Right lobe of liver (tissue), 4 donors: ENCODE measurements at regions not wholly inside any gene's neighbourhood (a gene's known extent, or its start where the extent isn't known, plus 50 kb on each side); places are given as distances from the start of the nearest gene placed in this dataset.

Experiments used
- POLR2A ChIP-seq: fragments of 450-650 bp; IDR thresholded peaks from one replicate; pipeline ENCODE4 v1.6.1; 2017; ENCODE audit warnings: antibody characterized with exemption, mild to moderate bottlenecking
- TF ChIP-seq, protein P1 (sequence below), 4 donors: fragments of 200-600 bp in 3 of 4; fragments of 450-650 bp in 1 of 4; IDR thresholded peaks; one replicate each; pipeline versions ENCODE4 v1.5.1 to v1.8.0; 2016 to 2022; ENCODE audit warnings: antibody characterized with exemption in 4 of 4, mild to moderate bottlenecking in 2 of 4
- donor health status: DM: no; HTN: no; CAD: no.
- donor health status: DM: no; HTN: no; CAD: no.
- donor health status: DM: no; HTN: yes; CAD: no.

DNA sequence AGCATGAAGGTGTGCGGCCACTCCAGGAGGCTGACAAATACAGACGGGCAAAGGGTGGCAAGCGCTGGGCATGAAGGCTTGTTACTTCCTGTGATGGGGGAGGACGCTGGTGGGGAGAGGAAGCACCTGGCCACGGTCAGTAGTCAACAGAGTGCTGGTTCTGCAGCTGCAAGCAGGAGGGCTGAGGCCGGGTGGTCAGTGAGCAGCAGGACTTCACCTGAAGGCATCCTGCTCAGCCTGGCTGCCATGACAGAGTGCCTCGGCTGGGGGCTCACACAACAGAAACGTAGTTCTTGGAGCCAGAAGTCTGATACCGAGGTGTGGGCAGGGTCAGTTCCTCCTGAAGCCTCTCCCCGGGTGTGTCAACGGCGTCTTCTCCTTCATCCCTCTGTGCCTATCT lies 118.6 kb upstream of the IRX4 start:
- TF ChIP-seq, protein P1, sequence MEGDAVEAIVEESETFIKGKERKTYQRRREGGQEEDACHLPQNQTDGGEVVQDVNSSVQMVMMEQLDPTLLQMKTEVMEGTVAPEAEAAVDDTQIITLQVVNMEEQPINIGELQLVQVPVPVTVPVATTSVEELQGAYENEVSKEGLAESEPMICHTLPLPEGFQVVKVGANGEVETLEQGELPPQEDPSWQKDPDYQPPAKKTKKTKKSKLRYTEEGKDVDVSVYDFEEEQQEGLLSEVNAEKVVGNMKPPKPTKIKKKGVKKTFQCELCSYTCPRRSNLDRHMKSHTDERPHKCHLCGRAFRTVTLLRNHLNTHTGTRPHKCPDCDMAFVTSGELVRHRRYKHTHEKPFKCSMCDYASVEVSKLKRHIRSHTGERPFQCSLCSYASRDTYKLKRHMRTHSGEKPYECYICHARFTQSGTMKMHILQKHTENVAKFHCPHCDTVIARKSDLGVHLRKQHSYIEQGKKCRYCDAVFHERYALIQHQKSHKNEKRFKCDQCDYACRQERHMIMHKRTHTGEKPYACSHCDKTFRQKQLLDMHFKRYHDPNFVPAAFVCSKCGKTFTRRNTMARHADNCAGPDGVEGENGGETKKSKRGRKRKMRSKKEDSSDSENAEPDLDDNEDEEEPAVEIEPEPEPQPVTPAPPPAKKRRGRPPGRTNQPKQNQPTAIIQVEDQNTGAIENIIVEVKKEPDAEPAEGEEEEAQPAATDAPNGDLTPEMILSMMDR (IDR thresholded peaks at IDR 0.05), result no peak
- no peak for TF ChIP-seq POLR2A
